NCI-H748 (cell line): ENCODE measurements at regions not wholly inside any gene's neighbourhood (a gene's known extent, or its start where the extent isn't known, plus 50 kb on each side); places are given as distances from the start of the nearest gene placed in this dataset.
"Not testable (repeated sequence)": the region's sequence is repeated elsewhere in the genome, so short reads cannot be mapped to it uniquely, and the experiment has no call there.

Experiments
- DNase-seq: peaks from one replicate; lab custom pipeline; 2025; ENCODE audit not compliant: unreplicated experiment; lab: John Stamatoyannopoulos, UW

DNA sequence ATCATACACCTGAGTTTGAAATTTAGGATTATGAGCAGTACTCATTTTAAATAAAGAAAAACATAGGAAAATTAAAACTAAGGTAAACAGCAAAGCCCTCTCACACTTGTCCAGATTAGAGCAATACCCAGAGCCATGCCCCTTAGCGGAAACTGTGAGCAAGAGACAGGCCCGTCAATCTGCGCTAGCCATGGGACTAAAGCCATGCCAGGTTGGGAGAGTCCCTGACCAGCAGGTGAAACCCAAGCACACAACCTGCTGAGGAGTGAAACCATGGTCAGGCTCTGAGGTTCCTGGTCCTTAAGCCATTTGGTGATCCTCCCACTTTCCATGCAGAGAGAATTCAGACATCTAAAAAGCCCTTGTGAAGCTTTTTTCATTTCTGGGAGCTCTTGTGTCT is 494.3 kb downstream of the STK39 start:
- DNase-seq = no peak

DNA sequence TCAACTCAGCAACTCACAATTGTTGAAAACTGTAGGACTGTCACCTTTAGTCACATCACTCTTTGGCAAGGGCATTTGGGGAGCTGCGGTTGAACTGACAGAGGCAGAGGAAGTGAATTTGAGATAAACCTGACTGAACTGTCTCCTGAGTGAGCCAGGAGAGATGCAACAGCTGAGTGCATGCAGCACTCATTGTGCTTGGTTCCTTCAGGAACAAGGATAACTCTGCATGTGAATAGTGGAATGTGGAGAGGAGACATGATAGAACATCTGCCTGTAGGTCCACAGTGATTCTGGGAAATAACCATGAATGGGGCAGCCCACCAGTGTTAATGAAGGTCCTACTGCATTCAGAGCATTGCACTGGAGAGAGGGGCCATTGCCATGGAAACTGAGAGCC is 494.7 kb downstream of the STK39 start:
- no peak for DNase-seq

DNA sequence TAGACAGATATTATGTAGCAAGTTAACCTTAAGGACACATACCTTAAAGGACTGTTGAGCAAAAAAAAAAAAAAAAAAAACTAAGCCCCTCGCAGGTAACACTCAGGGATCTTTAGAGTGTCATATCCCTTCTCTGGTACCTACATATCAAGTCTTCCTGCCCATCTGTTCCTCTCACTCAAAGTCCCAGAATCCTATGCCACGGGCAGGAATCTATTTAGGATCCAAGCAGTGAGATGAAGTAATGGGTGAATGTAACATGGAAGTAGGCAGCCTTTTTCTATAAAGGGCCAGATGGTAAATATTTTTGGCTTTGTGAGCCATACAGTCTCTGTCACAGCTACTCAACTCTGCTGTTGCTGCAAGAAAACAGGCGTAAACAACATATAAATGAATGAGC is 496.7 kb downstream of the STK39 start:
- peak; percentile 4 for DNase-seq

DNA sequence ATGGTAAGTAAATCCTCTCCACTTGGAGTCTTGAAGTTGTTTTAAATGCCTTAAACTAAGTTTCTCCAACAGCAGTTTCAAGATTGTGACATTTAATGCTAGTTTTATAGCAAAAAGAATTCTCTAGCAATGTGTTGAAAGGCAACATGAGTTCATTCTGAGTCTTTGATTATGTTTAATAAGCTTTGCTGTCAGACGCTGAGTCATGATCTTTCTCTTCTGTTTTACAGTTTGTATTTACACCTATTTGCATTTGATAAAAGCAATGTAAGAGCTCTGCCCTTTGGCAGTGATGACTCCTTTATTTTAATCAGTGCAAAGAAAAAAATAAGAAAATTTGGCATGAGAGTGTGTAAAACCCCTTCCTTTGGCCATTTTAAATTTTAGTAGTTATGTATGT is 497.7 kb downstream of the STK39 start:
- DNase-seq = peak; percentile 13

DNA sequence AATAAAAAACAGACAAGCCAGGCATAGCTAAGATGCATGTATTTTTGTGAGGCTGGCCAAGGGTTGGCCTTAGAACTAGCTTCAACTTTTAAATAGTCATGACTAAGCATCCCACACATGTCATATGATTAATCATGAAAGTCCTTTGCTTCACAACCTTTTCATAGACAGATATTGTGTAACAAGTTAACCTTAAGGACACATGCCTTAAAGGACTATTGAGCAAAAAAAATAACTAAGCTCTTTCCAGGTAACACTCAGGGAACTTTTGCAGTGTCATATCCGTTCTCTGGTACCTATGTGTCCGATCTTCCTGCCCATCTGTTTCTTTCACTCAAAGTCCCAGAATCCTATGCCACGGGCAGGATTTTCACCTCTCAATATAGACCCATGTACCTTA is 498.4 kb downstream of the STK39 start:
- DNase-seq = no peak

DNA sequence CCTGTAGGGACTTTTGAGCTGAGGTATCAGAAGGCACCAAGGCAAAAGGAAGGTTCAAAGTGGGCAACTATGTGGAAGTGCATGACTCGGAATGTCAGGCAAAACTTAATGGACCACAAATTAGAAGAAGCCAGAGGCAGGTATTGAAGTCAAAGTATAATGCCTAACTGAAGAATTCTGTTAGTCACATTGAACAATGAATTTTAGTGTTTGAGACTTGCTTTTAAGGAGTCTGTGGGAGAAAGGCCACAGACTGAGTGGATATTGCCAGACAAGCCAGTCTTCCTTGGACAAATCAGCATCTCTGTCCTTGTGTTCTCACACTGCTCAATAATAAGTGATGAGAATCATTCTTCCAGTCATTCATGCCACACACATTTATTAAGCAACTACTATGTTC is 498.9 kb downstream of the STK39 start:
- no peak for DNase-seq

DNA sequence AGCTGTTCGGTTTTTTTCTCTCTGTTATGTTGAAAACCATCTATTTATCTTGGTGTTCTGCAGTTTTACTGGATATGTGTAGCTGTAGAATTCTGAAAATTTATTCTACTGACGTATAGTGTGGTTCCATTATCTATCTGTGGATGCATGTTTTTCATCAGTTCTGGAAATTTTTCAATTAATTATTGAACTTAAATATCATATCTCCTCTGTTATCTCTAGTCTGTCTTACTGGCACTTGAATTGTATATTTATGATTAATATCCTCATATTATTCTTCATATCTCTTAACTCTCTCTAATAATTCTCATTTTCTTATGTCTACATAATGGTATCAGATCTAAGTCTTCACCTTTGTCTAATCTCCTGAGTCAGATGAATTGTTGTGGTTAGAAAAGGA is 501.7 kb downstream of the STK39 start:
- DNase-seq = no peak

DNA sequence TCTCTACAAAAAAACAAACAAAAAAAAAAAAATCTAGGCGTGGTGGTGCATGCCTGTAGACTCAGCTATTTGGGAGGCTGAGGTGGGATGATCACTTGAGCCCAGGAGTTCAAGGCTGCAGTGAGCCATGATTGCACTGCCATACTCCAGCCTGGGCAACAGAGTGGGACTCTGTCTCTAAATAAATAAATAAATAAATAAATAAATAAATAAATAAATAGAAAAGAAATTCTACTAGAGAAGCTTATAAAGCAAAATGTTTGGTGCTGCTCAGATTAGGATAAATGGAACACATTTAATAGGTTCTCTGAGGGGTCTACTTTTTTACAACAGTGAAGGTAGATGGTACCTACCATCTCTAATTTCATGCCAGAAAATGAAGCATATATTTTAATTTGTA is 507.5 kb downstream of the STK39 start:
- not testable (repeated sequence) for DNase-seq

DNA sequence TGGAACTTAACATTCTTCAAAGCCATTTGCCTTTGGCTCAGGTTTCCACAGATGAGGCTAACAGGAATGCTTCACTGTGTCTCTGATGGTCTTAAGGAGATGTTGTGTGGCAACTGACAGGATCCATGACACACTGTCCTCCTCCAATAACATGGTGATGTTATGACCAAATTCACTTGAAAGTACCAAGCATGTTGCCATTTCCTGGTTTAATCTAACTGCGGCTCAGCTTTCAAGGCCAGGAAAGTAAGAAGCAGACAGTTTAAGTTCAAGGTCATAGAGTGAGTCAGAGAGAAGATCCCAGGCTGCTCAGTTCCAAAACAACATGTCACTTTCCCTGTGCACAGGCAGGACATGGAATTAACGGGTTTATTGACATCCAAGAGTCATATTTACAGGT is 513.6 kb downstream of the STK39 start:
- DNase-seq = no peak

DNA sequence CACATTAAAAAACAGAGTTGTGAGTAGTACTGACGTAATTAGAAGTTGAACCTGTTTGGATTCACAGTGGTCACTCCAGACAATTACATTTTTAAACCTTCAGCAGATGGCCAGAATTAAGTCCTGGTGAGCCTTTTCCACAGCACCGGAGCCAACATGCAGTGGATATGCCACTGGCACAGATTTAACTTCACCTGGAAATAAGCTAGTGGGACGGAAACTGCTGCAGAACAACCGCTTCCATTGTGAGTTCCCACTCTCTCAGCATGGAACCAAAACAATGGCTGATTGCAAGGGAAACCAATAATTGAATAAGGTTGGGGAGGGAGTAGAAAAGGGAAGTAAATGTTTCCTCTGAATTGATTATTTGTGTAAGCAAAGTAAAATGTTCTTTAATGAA is 515.1 kb downstream of the STK39 start:
- peak; percentile 81 for DNase-seq

DNA sequence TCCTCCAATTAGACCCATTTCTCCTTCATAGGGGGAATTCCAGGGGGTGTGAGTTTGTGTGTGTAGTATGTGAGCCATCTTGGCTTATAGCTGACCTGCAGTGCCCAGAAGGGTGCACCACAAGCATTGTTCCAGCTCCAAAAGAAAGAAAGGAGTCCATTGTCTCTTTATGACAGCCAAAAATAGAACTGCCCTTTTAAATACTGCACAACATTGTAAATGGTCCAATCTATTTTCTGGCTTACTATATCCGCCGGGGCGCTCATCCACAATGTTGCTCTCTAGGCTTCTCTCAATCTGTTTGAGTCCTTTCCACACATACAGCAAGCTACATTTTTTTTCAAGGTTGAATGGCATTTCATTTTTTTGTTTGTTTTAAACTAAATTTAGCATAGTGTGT is 517.5 kb downstream of the STK39 start:
- DNase-seq = peak; percentile 48

DNA sequence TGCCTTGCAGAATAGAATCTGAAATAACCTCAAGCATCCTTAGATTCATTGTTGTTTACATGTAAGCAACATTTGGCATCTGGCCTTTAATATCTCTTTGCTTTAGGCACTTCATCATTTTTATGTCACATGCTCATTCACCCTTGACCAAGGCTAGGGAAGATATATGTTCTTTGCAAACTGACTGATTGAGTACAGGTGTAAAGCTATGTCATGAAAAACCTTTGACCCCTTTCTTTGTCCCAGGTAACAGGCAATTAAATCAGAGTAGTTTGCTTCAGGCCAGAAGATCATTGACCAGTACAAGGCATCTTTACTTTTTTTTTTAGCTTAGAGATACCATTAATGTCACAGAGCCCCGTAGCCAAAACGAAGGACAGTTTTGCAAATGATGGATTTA is 520.6 kb downstream of the STK39 start:
- DNase-seq = no peak

DNA sequence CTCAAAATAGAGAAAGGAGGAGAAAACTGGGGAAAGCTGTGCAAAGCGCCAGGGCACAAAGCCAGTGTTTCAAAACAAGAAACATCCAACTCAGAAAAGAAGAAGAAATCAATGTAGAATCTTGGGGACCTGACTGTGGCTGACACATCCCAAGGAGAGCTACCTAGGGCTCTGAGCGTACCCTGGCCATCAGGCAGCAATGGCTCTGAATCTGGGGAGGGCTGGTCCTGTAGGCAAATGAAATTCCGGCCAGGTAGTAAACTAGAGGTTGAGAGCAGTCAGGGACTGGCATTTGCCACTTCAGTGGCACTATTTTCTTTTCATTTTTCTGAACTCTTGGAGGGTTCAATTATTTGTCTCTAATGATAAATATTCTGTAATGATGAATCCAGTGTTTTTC is 525.8 kb downstream of the STK39 start:
- no peak for DNase-seq

DNA sequence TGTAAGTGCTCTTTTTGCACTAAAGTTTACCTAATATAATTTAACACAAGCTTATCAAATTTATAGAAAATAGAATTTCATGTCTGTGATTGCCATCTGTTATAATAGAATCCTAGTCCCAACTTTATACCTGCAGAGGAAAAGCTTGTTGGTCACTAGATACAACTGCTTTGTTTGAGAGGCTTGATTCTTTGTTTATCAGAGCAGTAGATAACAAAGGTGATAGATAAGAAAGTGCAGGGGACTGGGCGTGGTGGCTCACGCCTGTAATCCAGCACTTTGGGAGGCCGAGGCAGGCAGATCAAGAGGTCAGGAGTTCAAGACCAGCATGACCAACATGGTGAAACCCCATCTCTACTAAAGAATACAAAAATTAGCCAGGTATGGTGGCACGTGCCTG is 528.0 kb downstream of the STK39 start:
- no peak for DNase-seq

DNA sequence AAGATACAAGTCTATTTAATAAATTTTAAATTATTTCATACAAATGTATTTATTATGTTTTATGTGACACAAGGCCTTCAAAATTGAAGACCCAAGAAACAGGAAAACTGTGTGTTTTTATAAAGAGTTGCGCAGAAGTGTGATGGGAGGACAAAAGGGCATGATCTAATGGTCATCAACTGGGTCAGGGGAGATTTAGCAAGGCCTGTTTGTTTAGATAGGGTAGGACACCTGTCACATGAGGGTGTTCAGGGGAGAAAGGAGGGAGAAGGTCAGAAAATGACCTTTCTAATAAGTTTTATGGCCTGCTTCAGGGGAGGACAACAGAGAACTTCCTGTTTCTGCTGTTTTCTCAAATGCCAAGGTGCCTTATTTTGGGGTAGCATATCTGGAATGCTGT is 528.8 kb downstream of the STK39 start:
- no peak for DNase-seq

DNA sequence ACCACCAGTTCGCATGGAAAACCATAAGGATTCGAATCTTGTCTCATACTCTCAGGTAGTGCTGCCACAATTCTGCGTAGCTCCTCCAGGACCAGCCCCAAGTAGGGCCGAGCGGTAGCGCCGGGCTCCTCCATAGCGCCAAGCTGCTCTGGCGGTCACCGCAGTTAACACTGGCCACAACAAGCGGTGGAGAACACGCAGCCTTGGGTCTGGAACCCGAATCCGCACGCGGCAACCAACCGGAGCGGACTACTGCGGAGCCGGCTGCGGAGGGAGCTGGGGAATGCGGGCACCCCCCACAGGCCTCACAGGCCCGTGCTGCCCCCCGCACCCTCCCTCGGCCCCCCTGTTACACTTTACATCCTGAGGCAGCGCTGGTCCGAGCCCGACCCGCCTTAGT is 531.5 kb downstream of the STK39 start:
- no peak for DNase-seq

DNA sequence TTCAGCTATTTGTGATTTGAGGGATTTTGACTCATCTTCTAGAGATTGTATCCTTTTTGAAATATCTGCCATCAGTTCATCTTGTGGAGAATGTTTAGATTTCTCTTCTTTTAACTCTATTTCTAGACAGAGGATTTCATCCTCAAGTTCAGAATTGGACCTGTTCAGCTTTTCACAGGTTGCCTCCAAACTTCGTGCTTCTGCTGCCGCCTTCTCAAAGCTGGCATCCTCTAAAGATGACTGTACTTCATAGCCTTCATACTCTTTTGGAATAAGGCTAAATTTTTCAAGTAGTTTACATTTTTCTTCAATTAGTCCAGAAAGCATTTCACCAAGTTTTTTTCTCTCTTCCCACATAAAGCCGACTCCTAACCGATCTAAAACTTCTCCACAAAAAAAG is 531.9 kb downstream of the STK39 start:
- not testable (repeated sequence) for DNase-seq

DNA sequence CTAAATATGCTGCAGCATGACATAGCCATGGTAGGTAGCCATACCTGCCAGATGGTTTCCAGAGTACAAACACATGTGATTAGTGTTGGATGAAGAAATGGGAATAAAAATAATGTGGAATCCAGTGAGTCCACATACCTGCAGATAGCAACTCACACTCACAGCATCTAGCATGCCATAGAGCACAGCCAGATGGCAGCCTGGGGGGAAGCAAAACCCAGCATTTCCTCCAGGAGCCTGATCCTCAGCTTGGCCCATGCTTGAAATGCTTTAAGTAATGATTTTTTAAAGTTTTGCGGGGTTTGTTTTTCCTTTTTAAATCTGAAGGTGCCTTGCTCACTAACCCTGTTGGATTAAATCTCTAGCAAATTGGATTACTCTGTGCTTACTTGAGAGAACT is 535.1 kb downstream of the STK39 start:
- DNase-seq = no peak

DNA sequence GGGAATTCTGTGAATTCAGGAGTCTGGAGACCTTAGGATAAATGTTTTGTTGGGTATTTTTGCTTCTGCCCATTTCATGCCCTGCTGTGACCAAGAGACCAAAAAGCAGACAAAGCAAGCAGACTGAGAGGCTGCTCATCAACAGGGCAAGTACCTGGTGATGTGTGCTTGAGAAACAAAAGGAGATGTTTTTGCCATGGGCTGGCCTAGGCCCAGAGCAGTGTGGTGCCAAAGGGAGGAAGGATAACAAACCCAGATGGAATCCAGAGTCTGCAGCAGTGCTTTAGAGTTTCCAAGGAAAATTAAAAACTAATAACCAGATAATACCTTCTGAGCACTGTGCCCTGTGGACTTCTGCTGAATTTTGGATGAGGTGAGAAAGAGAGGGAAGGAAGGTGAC is 538.4 kb downstream of the STK39 start:
- no peak for DNase-seq

DNA sequence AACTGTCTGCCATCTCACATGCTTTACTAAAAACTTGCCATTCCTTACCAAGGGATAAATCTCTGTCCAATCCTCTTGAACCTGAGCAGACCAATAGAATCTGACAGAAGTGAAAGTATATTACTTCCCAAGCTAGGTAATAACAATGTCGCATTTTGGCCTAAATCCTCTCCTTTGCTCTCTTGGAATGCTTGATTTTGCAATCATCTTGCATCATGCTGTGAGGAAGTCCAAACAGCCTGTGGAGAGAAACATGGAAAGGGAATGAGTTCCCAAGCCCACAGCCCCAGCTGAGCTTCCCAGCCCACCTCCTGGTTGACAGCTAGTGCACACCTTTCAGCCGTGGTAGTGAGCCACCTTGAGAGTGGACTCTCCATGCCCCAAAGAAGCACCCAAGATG is 540.6 kb downstream of the STK39 start:
- no peak for DNase-seq

DNA sequence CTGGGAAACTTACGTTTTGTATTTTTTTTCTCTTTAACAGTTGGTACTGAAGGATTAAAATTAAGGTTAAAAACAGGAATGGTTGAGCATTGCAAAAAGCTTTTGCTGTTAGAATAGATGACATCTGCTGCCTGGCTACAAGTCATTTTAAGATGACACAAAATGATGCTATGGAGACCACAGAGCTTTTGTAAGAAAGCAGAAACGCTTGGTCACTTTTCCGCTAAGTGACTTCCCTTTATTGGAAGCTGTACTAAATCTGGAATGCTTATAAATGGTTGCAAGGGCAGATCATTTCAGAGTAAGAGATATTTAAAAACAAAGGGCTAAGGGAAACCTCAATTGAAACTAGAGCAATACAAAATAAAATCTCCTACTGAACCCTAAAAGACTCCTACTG is 544.0 kb downstream of the STK39 start:
- DNase-seq = no peak

DNA sequence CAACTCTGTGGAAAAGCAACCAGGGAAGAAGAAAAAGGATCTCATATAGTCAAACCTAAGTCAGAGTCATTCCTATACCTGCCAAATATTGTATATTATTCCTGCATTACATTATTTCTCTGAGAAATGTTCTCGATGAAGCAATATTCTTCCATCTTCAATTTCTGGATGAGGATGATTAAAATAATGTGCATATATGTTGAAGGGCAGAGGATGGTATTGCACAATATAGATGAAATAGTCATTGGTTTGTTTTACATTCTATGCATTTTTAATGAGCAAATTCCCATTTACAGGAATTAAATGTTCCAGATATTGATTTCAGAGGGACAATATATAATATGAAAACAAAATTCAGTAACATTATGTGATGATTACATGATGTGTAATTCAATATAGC is 545.2 kb downstream of the STK39 start:
- DNase-seq = no peak

DNA sequence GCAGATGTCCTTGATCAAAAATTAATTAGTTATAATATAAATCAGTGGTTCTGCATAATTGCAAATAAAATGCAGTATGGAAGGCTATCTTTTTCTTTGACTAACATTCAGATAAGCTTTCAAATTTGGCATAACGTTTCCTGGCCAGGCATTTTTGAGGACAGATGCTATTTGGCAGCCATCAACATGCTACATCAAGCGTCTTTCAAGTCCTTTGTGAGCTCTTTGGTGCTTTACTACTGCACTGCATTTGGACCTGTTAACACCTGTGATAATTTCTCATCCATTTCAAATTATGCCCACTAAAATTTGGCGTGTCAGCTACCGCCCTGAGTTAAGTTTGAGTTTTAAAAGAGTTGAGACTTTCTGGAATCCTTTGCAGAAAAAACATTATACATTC is 545.7 kb downstream of the STK39 start:
- no peak for DNase-seq

DNA sequence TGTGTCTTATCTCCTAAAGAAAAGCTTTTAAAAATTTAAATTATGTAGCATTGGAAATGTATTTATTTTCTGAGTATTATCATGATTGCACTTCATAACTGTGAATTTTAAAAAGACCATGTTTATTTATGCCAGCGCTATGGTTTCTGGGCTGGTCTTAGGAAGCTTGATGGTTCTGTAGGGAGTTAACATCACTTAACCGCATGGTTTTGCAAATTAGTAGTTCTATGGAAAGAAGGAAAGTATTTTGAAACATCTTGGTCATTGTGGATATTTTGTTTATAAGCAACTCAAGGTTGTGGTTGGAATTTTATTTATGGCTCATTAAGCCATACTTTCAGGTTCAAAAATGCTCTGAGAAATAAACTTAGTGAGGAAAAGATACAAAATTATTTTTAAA is 549.4 kb downstream of the STK39 start:
- no peak for DNase-seq
